IPS-18c (cell line): ENCODE measurements at regions not wholly inside any gene's neighbourhood (a gene's known extent, or its start where the extent isn't known, plus 50 kb on each side); places are given as distances from the start of the nearest gene placed in this dataset.

Experiments
- H3K4me3 ChIP-seq: 2 replicates; pipeline ENCODE4 v1.7.0; 2013; ENCODE audit warnings: low read depth, mild to moderate bottlenecking, low read length, moderate library complexity; ENCODE audit not compliant: insufficient read depth
- H3K9me3 ChIP-seq: one replicate; pipeline ENCODE4 v1.6.1; 2013; ENCODE audit warnings: mild to moderate bottlenecking, low read length, moderate library complexity; ENCODE audit not compliant: control insufficient read depth, insufficient read depth

GRCh38 chr5:17388717-17389116, 109.3 kb upstream of the TAF11L2 start:
- no peak overlapping the region for H3K4me3 ChIP-seq
- H3K9me3 ChIP-seq: no peaks in the 10 kb centered on the region

GRCh38 chr5:17394086-17394485, 103.9 kb upstream of the TAF11L2 start:
- Histone ChIP-seq H3K9me3 (no peaks in the 10 kb centered on the region), H3K4me3 (no peak overlapping the region)

- H3K4me3 ChIP-seq: no peak overlapping the region
- no peaks in the 10 kb centered on the region for H3K9me3 ChIP-seq
Measured at GRCh38 chr5:17395106-17395880, 102.7 kb upstream of the TAF11L2 start.

- H3K9me3 ChIP-seq: no peaks in the 10 kb centered on the region
Measured at GRCh38 chr5:17396247-17396646, 101.8 kb upstream of the TAF11L2 start.

GRCh38 chr5:17398431-17398830, 99.6 kb upstream of the TAF11L2 start:
- Histone ChIP-seq H3K9me3 (no peaks in the 10 kb centered on the region), H3K4me3 (no peak overlapping the region)

More at GRCh38 chr5:17396247-17396646, 101.8 kb upstream of the TAF11L2 start:
- no peak overlapping the region for H3K4me3 ChIP-seq

GRCh38 chr5:17398866-17399835, 98.9 kb upstream of the TAF11L2 start:
- Histone ChIP-seq H3K4me3 (no peak overlapping the region), H3K9me3 (no peaks in the 10 kb centered on the region)

GRCh38 chr5:17399931-17400330, 98.1 kb upstream of the TAF11L2 start:
- no peaks in the 10 kb centered on the region for H3K9me3 ChIP-seq
- no peak overlapping the region for H3K4me3 ChIP-seq

- no peak overlapping the region for H3K4me3 ChIP-seq
- no peaks in the 10 kb centered on the region for H3K9me3 ChIP-seq
Measured at GRCh38 chr5:17400724-17401469, 97.1 kb upstream of the TAF11L2 start.

GRCh38 chr5:17401470-17402288, 96.4 kb upstream of the TAF11L2 start:
- Histone ChIP-seq H3K9me3 (no peaks in the 10 kb centered on the region), H3K4me3 (no peak overlapping the region)

- no peaks in the 10 kb centered on the region for H3K9me3 ChIP-seq
- H3K4me3 ChIP-seq: no peak overlapping the region
Measured at GRCh38 chr5:17402289-17403121, 95.5 kb upstream of the TAF11L2 start.

- no peaks in the 10 kb centered on the region for H3K9me3 ChIP-seq
- H3K4me3 ChIP-seq: no peak overlapping the region
Measured at GRCh38 chr5:17403695-17404490, 94.1 kb upstream of the TAF11L2 start.

- Histone ChIP-seq H3K4me3 (no peak overlapping the region), H3K9me3 (no peaks in the 10 kb centered on the region)
Measured at GRCh38 chr5:17405976-17406375, 92.1 kb upstream of the TAF11L2 start.

GRCh38 chr5:17406423-17406838, 91.6 kb upstream of the TAF11L2 start:
- H3K4me3 ChIP-seq: no peak overlapping the region
- no peaks in the 10 kb centered on the region for H3K9me3 ChIP-seq

GRCh38 chr5:17411436-17412402, 86.3 kb upstream of the TAF11L2 start:
- Histone ChIP-seq H3K4me3 (no peak overlapping the region), H3K9me3 (no peaks in the 10 kb centered on the region)
